ENCODE measurements at regions not wholly inside any gene's neighbourhood (a gene's known extent, or its start where the extent isn't known, plus 50 kb on each side); places are given as distances from the start of the nearest gene placed in this dataset.

DNA sequence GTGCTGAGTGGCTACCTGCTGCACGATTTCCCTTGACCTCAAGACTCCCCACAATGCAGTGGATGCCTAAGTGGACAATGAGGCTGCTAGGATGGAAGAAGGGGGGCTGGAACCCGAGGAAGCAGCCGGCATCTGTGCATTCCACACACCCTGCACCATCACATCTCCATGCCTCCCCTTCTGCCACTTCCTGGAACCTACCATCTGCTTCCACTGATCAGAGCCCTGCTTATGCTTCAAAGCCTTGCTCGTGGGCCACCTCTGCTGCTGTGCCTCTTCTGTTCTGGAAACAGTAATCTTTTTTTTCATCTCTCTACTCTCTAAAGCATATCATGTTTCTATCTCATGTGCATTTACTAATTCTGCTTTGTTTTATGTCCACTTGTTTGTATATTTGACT is 66.2 kb upstream of the WDR26 start:
- Histone ChIP-seq H4K8ac (ENCODE audit: extremely low read depth, insufficient read depth, low read length) (peak overlapping the region; percentile 53; the same call in 1 of the 2 replicates), H3K56ac (replicated peaks; ENCODE audit: insufficient read length, low read depth, low read length) (no peak overlapping the region), H3K4me2 (ENCODE audit: insufficient read depth in 1 of 2, low read depth in 2 of 2, low read length in 2 of 2) (no peak overlapping the region), H3K27ac (ENCODE audit: low read depth, low read length) (no peak overlapping the region), H3K18ac (ENCODE audit: extremely low read depth, low read length) (peak overlapping the region; percentile 34; the same call in 1 of the 2 replicates), H3K9ac (replicated peaks in 1 of 4; ENCODE audit: extremely low read depth in 1 of 4, low read depth in 3 of 4, low read length in 3 of 4) (no peak overlapping the region), H2AK5ac (ENCODE audit: low read depth, low read length) (no peak overlapping the region), H3K79me1 (ENCODE audit: low read depth, low read length) (no peaks in the 10 kb centered on the region), H3K36me3 (ENCODE audit: control insufficient read depth in 2 of 4, insufficient read depth in 4 of 4, low read length in 3 of 4) (0 out of 8 replicates have a peak, but pooled peaks cover 0 to 5% (median 0%) of the 10 kb centered on the region in 4 experiments), H3K4me1 (replicated peaks in 1 of 4; ENCODE audit: control insufficient read depth in 3 of 4, insufficient read depth in 4 of 4, low read length in 3 of 4) (peaks cover 24 to 42% (median 29%) of the 10 kb centered on the region in 4 experiments), H3K23me2 (ENCODE audit: low read depth, low read length) (no peaks in the 10 kb centered on the region), H2BK120ac (replicated peaks; ENCODE audit: low read depth, low read length) (peak overlapping the region; percentile 73), H2BK15ac (ENCODE audit: low read length) (no peak overlapping the region), H3K23ac (ENCODE audit: insufficient read length) (no peak overlapping the region), H3K4ac (replicated peaks; ENCODE audit: insufficient read length, low read depth, low read length) (peak overlapping the region; percentile 36), H2AFZ (ENCODE audit: low read length) (no peak overlapping the region), H3K4me3 (ENCODE audit: extremely low read depth in 1 of 4, insufficient read depth in 2 of 4, low read depth in 3 of 4, low read length in 4 of 4) (no peak overlapping the region), H2BK20ac (ENCODE audit: low read length) (peak overlapping the region; percentile 94; the same call in 1 of the 2 replicates), H2BK5ac (ENCODE audit: low read depth, low read length) (peak overlapping the region; percentile 12; the same call in 1 of the 2 replicates), H4K5ac (ENCODE audit: insufficient read length, low read depth, low read length) (no peak overlapping the region), H4K91ac (replicated peaks; ENCODE audit: insufficient read length, low read length) (peak overlapping the region; percentile 92), H2BK12ac (ENCODE audit: low read depth, low read length) (peak overlapping the region; percentile 20), H3K14ac (ENCODE audit: insufficient read length) (no peak overlapping the region), H3K27me3 (replicated peaks in 1 of 4; ENCODE audit: control insufficient read depth in 3 of 4, extremely low read depth in 1 of 4, insufficient read depth in 3 of 4, low read length in 3 of 4) (no peaks in the 10 kb centered on the region), H3K9me3 (ENCODE audit: insufficient read depth in 2 of 2, low read depth in 1 of 2, low read length in 1 of 2) (peaks cover 5 to 10% of the 10 kb centered on the region in 2 experiments; a peak in 3 of 4 replicates), H3K79me2 (ENCODE audit: control insufficient read depth in 1 of 2, insufficient read depth in 2 of 2, low read length in 2 of 2) (no peaks in the 10 kb centered on the region), H4K20me1 (replicated peaks in 1 of 2; ENCODE audit: control insufficient read depth in 1 of 2, insufficient read depth in 2 of 2, low read length in 2 of 2) (no peaks in the 10 kb centered on the region)
- TF ChIP-seq CREB1 (IDR thresholded peaks at IDR 0.05) (no peak), GTF2F1 (IDR thresholded peaks at IDR 0.05; ENCODE audit: borderline replicate concordance, low read depth, low read length) (no peak), GABPA (IDR thresholded peaks at IDR 0.05; ENCODE audit: borderline replicate concordance, insufficient read depth, low read length) (no peak), NRF1 (IDR thresholded peaks at IDR 0.05; ENCODE audit: low read depth, low read length) (no peak), SP2 (IDR thresholded peaks at IDR 0.05; ENCODE audit: low read length) (no peak), SAP30 (IDR thresholded peaks at IDR 0.05; ENCODE audit: insufficient read depth, insufficient replicate concordance, low read length) (no peak), CEBPB (IDR thresholded peaks at IDR 0.05; ENCODE audit: low read depth, low read length) (no peak), TAF7 (optimal IDR thresholded peaks at IDR 0.05; ENCODE audit: borderline replicate concordance, low read depth, low read length) (no peak), CHD2 (IDR thresholded peaks at IDR 0.05; ENCODE audit: low read length) (no peak)
- DNase-seq (ENCODE audit: low read depth in 1 of 2, low spot score in 2 of 2) (no peak), FAIRE-seq (no peak)
- ChIA-PET POLR2A (ENCODE audit: partially characterized antibody) (interaction anchor here (1.7 kb wide), 1 partner anchor 69 kb away, joined by 7 read pairs; no protein-coding TSS in a partner anchor), CTCF (ENCODE audit: partially characterized antibody) (interaction anchor here (0.6 to 3.0 kb wide), 3 partner anchors 13 to 1190 kb away, joined by 4 to 13 read pairs (median 5); no protein-coding TSS in a partner anchor)
- 80% methylated on average over 4 of the region's 4 CpGs; no CpG with 5 or more reads in 1 of the 2 experiments for WGBS, 2 experiments (ENCODE audit: extremely low coverage in 1 of 2, insufficient coverage in 1 of 2, insufficient read length in 1 of 2, insufficient replicate concordance in 2 of 2, low coverage in 1 of 2, low lambda C conversion rate in 2 of 2, missing lambda C conversion rate in 1 of 2)

All from H1 (cell line).